ENCODE measurements at regions not wholly inside any gene's neighbourhood (a gene's known extent, or its start where the extent isn't known, plus 50 kb on each side); places are given as distances from the start of the nearest gene placed in this dataset.

- TF ChIP-seq EZH2 (IDR thresholded peaks at IDR 0.05; ENCODE audit: low read depth) = no peak
- TF ChIP-seq CTCF (conservative IDR thresholded peaks at IDR 0.05) = no peak
Measured at GRCh38 chr10:43865265-43866135, 216.8 kb upstream of the ZNF32 start.

All from PC-9 (cell line).